Hepatocyte (in vitro differentiated cells): ENCODE measurements at regions not wholly inside any gene's neighbourhood (a gene's known extent, or its start where the extent isn't known, plus 50 kb on each side); places are given as distances from the start of the nearest gene placed in this dataset.
"Not testable (repeated sequence)": the region's sequence is repeated elsewhere in the genome, so short reads cannot be mapped to it uniquely, and the experiment has no call there.

Experiments used
- DNase-seq: peaks from one replicate; pipeline ENCODE4 v3.0.0-alpha.2; 2016; ENCODE audit warnings: low spot score
- H2AFZ ChIP-seq: fragments of 200-600 bp; sonication (generic); 2 replicates; pipeline ENCODE4 v1.6.0; 2016; ENCODE audit warnings: antibody characterized with exemption, mild to moderate bottlenecking
- H3K27ac ChIP-seq: fragments of 200-600 bp; sonication (generic); 2 replicates; pipeline ENCODE4 v1.5.1; 2016; ENCODE audit warnings: mild to moderate bottlenecking
- H3K27me3 ChIP-seq: fragments of 200-600 bp; sonication (generic); 2 replicates; pipeline ENCODE4 v1.6.1; 2016
- H3K36me3 ChIP-seq: fragments of 200-600 bp; sonication (generic); replicated peaks from 2 replicates; pipeline ENCODE4 v1.5.1; 2016; ENCODE audit warnings: low read depth; ENCODE audit not compliant: insufficient read depth
- H3K4me1 ChIP-seq: fragments of 200-600 bp; sonication (generic); 2 replicates; pipeline ENCODE4 v1.5.1; 2016; ENCODE audit warnings: mild to moderate bottlenecking, moderate library complexity; ENCODE audit not compliant: insufficient read depth
- H3K4me2 ChIP-seq: fragments of 200-600 bp; sonication (generic); 2 replicates; pipeline ENCODE4 v1.6.0; 2016
- H3K4me3 ChIP-seq: fragments of 200-600 bp; sonication (generic); 2 replicates; pipeline ENCODE4 v1.5.1; 2016; ENCODE audit warnings: mild to moderate bottlenecking
- H3K79me2 ChIP-seq: fragments of 200-600 bp; sonication (generic); 2 replicates; pipeline ENCODE4 v1.6.0; 2017; ENCODE audit warnings: mild to moderate bottlenecking
- H3K9me2 ChIP-seq: fragments of 200-600 bp; sonication (generic); replicated peaks from 2 replicates; pipeline ENCODE4 v1.6.0; 2017; ENCODE audit warnings: mild to moderate bottlenecking; ENCODE audit not compliant: insufficient read depth
- H3K9me3 ChIP-seq: fragments of 200-600 bp; sonication (generic); 2 replicates; pipeline ENCODE4 v1.5.1; 2016; ENCODE audit warnings: low read depth, mild to moderate bottlenecking
- H4K20me1 ChIP-seq: fragments of 200-600 bp; sonication (generic); 2 replicates; pipeline ENCODE4 v1.6.0; 2016; ENCODE audit warnings: mild to moderate bottlenecking; ENCODE audit not compliant: insufficient read depth, poor library complexity, severe bottlenecking
- CTCF ChIP-seq: fragments of 200-600 bp; sonication (generic); IDR thresholded peaks from 2 replicates; pipeline ENCODE4 v1.5.1; 2016; ENCODE audit warnings: antibody characterized with exemption, mild to moderate bottlenecking; ENCODE audit not compliant: poor library complexity
- EZH2 ChIP-seq: fragments of 200-600 bp; sonication (generic); IDR thresholded peaks from 2 replicates; pipeline ENCODE4 v1.6.1; 2016; ENCODE audit warnings: antibody characterized with exemption, mild to moderate bottlenecking, borderline replicate concordance
- EZH2phosphoT487 ChIP-seq: fragments of 200-600 bp; sonication (generic); IDR thresholded peaks from one replicate; pipeline ENCODE4 v1.6.1; 2018; ENCODE audit warnings: antibody characterized with exemption, mild to moderate bottlenecking, low read depth, moderate library complexity; ENCODE audit not compliant: unreplicated experiment, severe bottlenecking
- WGBS: methylation state at CpG from one replicate; pipeline ENCODE4 v1.1.6; 2016; ENCODE audit warnings: low lambda C conversion rate; ENCODE audit errors: missing lambda C conversion rate; 5-methylcytosine and 5-hydroxymethylcytosine counted together

GRCh38 chr5:126004636-126005035 lies 418.6 kb upstream of the GRAMD2B start:
- TF ChIP-seq CTCF (no peak), EZH2phosphoT487 (no peak), EZH2 (no peak)
- H3K9me2 ChIP-seq = no peaks in the 10 kb centered on the region

GRCh38 chr5:126007841-126008240 lies 415.4 kb upstream of the GRAMD2B start:
- no peak for DNase-seq
- Histone ChIP-seq H3K4me3 (no peak overlapping the region), H4K20me1 (no peaks in the 10 kb centered on the region), H3K9me3 (no peaks in the 10 kb centered on the region), H3K9me2 (no peaks in the 10 kb centered on the region), H3K27ac (no peak overlapping the region), H3K36me3 (no peaks in the 10 kb centered on the region), H3K27me3 (no peaks in the 10 kb centered on the region), H3K79me2 (no peaks in the 10 kb centered on the region), H3K4me2 (no peak overlapping the region), H2AFZ (no peak overlapping the region), H3K4me1 (no peaks in the 10 kb centered on the region)
- no peak for TF ChIP-seq CTCF
- TF ChIP-seq EZH2phosphoT487 = no peak
- TF ChIP-seq EZH2 = no peak
- WGBS = 96% methylated on average over 1 of the region's 1 CpG

More at GRCh38 chr5:126004636-126005035, 418.6 kb upstream of the GRAMD2B start:
- H3K9me3 ChIP-seq = no peaks in the 10 kb centered on the region
- WGBS = 48% methylated on average over 2 of the region's 2 CpGs
- no peak for DNase-seq
- no peaks in the 10 kb centered on the region for H3K36me3 ChIP-seq
- no peaks in the 10 kb centered on the region for H3K4me1 ChIP-seq
- no peak overlapping the region for H3K4me3 ChIP-seq
- no peak overlapping the region for H3K4me2 ChIP-seq
- H3K27ac ChIP-seq = no peak overlapping the region
- H3K27me3 ChIP-seq = no peaks in the 10 kb centered on the region
- H3K79me2 ChIP-seq = no peaks in the 10 kb centered on the region
- H2AFZ ChIP-seq = no peak overlapping the region
- H4K20me1 ChIP-seq = no peaks in the 10 kb centered on the region

GRCh38 chr5:126009566-126009965 lies 413.6 kb upstream of the GRAMD2B start:
- Histone ChIP-seq H3K36me3 (no peaks in the 10 kb centered on the region), H3K27me3 (no peaks in the 10 kb centered on the region), H3K4me3 (no peak overlapping the region), H3K4me2 (no peak overlapping the region), H3K79me2 (no peaks in the 10 kb centered on the region), H3K9me2 (no peaks in the 10 kb centered on the region), H3K9me3 (no peaks in the 10 kb centered on the region), H3K27ac (no peak overlapping the region), H2AFZ (no peak overlapping the region), H3K4me1 (no peaks in the 10 kb centered on the region), H4K20me1 (no peaks in the 10 kb centered on the region)
- no peak for DNase-seq
- WGBS = 54% methylated on average over 5 of the region's 5 CpGs
- TF ChIP-seq EZH2 (no peak), EZH2phosphoT487 (no peak), CTCF (no peak)

- 97% methylated on average over 7 of the region's 7 CpGs for WGBS
- H2AFZ ChIP-seq, H3K4me3 ChIP-seq, H3K4me2 ChIP-seq, H4K20me1 ChIP-seq, H3K36me3 ChIP-seq, H3K9me3 ChIP-seq, H3K27ac ChIP-seq, H3K79me2 ChIP-seq, H3K4me1 ChIP-seq, H3K9me2 ChIP-seq, DNase-seq, H3K27me3 ChIP-seq: not testable (repeated sequence)
Observed at GRCh38 chr5:126011526-126011925, 411.7 kb upstream of the GRAMD2B start.
